Pancreas (tissue), 10 donors: ENCODE measurements at regions not wholly inside any gene's neighbourhood (a gene's known extent, or its start where the extent isn't known, plus 50 kb on each side); places are given as distances from the start of the nearest gene placed in this dataset.

Experiments
- ATAC-seq, 4 donors: fragments of 200-7000 bp; cut with Tn5 transposase; one replicate each; pipeline versions ENCODE4 v1.8.0 to v1.9.1; 2020; ENCODE audit warnings: mild to moderate bottlenecking in 4 of 4, moderate library complexity in 4 of 4
- DNase-seq, 6 donors: peaks; one replicate each; pipeline ENCODE4 v3.0.0-alpha.2; 2020
- FAIRE-seq: peaks from 2 replicates; lab custom pipeline; 2012; peaks lifted over from hg19 to GRCh38; lab: Jason Lieb, UNC
- H3K27ac ChIP-seq, 4 donors: fragments of 200-600 bp; sonication (generic); 1 replicate in 3 of 4; 2 replicates in 1 of 4; pipeline versions ENCODE4 v1.5.0 to v1.8.0; 2020
- H3K27me3 ChIP-seq, 4 donors: fragments of 200-600 bp; one replicate each; pipeline ENCODE4 v1.8.0; 2021
- H3K36me3 ChIP-seq, 3 donors: fragments of 200-600 bp; sonication (generic) in 1 of 3; one replicate each; pipeline versions ENCODE4 v1.5.0 to v1.8.0; 2020 to 2021
- H3K4me1 ChIP-seq, 3 donors: fragments of 200-600 bp; one replicate each; pipeline ENCODE4 v1.8.0; 2021
- H3K4me3 ChIP-seq, 4 donors: fragments of 200-600 bp; sonication (generic) in 2 of 4; one replicate each; pipeline versions ENCODE4 v1.5.0 to v1.8.0; 2020 to 2021
- H3K9me3 ChIP-seq, 4 donors: fragments of 200-600 bp; one replicate each; pipeline ENCODE4 v1.8.0; 2021
- CTCF ChIP-seq, 4 donors: fragments of 200-600 bp; sonication (generic) in 3 of 4; IDR thresholded peaks; one replicate each; pipeline versions ENCODE4 v1.5.0 to v1.8.0; 2021; ENCODE audit warnings: antibody characterized with exemption in 4 of 4
- WGBS, 2 donors: extraction: QIAGEN DNeasy Blood & Tissue Kit; methylation state at CpG; one replicate each; pipeline ENCODE4 v1.1.7; 2013; 5-methylcytosine and 5-hydroxymethylcytosine counted together
- intact Hi-C, 3 donors: fragments of 100-400 bp; cut with DNase I; formaldehyde crosslinking; loops; one replicate each; pipeline versions ENCODE4 v1.11.1 to v1.14.2; 2022
- donor health status: healthy with polysubstance abuse.
- donor health status: DM: no; HTN: no; CAD: no; lungs with moderate emphysema.
- donor health status: DM: no; HTN: no; CAD: no.
- donor health status: control.
- donor health status: control.
- donor health status: Bipolar disorder and iron deficiency.
- donor health status: DM: yes; HTN: yes; CAD: no.
- donor health status: DM: no; HTN: no; CAD: no.
- donor health status: DM: no; HTN: no; CAD: no.
- donor health status: DM: yes; HTN: yes; CAD: no.

GRCh38 chr10:111211241-111211640 lies 134.4 kb downstream of the ADRA2A start:
- no peak for ATAC-seq
- no peaks in the 10 kb centered on the region for H3K9me3 ChIP-seq
- WGBS, 2 donors, result 76 to 79% methylated on average over 3 of the region's 3 CpGs
- H3K27ac ChIP-seq, result no peak overlapping the region
- no peak for DNase-seq
- H3K4me3 ChIP-seq, result no peak overlapping the region
- TF ChIP-seq CTCF (IDR thresholded peaks at IDR 0.05), result no peak
- H3K4me1 ChIP-seq, result no peaks in the 10 kb centered on the region
- no peaks in the 10 kb centered on the region for H3K27me3 ChIP-seq
- intact Hi-C loops, result no loop called here
- FAIRE-seq, result no peak
- H3K36me3 ChIP-seq, result no peaks in the 10 kb centered on the region

- no peaks in the 10 kb centered on the region for H3K4me1 ChIP-seq
- no peak for TF ChIP-seq CTCF (IDR thresholded peaks at IDR 0.05)
- H3K27ac ChIP-seq, result no peak overlapping the region
- no peak overlapping the region for H3K4me3 ChIP-seq
- intact Hi-C loops, result no loop called here
- DNase-seq (no peak), ATAC-seq (no peak), FAIRE-seq (no peak)
- 70 to 92% methylated on average over 3 of the region's 3 CpGs for WGBS, 2 donors
- no peaks in the 10 kb centered on the region for H3K27me3 ChIP-seq
- H3K9me3 ChIP-seq, result no peaks in the 10 kb centered on the region
- no peaks in the 10 kb centered on the region for H3K36me3 ChIP-seq
Observed at GRCh38 chr10:111211706-111212105, 134.9 kb downstream of the ADRA2A start.

DNA sequence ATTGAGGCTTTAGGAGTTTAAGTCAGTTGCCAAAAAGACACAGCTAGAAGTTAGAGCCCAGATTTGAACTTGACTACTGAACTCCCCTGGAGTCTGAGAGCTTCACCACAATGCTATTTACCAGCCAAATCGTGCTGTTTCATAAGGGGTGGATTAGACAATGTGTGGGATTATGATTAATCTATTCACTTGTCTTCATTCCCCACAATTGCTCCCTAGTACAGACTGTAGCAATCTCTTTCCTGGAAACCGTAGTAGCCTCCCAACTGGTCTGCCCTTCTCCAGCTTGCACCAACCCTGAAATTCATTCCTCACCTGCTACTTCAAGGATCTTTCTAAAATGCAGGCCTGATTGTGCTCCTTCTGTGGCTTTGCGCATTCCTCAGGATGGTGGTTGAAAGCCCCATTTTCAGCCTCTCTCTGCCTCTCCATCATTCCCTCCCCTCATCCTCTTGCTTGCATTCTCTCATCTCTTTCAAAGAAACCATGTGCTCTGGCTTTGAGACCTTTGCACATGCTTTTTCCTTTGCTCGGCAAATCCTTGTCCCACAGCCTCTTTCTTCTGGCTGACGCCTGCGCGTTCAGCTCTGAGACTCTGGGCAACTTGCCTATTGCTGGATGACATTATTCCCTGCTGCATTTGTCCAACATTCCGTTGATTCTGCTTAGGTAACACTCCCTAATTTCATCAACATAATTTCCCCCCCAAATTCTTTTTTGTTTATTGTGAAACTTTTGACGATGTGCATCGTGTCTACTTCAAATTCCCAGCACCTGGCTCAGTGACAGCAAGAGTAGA lies 145.1 kb downstream of the ADRA2A start:
- peak in 1 of 4 donors; percentile 65 for ATAC-seq
- Histone ChIP-seq H3K27me3 (no peaks in the 10 kb centered on the region), H3K9me3 (no peaks in the 10 kb centered on the region), H3K36me3 (no peaks in the 10 kb centered on the region), H3K27ac (no peak overlapping the region), H3K4me3 (no peak overlapping the region), H3K4me1 (no peaks in the 10 kb centered on the region)
- FAIRE-seq, result no peak
- intact Hi-C loops, result no loop called here
- DNase-seq, result no peak
- no peak for TF ChIP-seq CTCF (IDR thresholded peaks at IDR 0.05)
- 78 to 83% methylated on average over 10 of the region's 10 CpGs for WGBS, 2 donors

DNA sequence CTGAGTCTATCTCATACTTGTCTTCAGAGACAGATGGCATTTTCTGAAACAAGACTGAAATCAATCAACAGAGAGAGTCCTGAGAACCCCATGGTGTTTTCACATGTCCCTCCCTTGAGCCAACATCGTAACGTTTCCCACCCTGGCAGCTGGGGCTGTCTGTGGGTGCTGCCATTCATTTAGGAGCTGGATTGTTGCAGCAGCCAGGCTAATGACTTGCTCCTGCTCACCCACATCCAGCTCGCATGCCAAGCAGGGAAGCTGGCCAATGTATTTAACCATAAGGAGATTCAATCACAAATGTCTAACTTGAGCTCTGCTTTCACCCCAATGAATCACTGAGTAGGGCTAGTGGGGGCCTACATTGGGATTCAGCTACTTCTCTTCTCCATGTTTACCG lies 146.1 kb downstream of the ADRA2A start:
- FAIRE-seq (no peak), ATAC-seq (no peak), DNase-seq (no peak)
- 76 to 77% methylated on average over 4 of the region's 4 CpGs for WGBS, 2 donors
- intact Hi-C loops, result no loop called here
- Histone ChIP-seq H3K27ac (no peak overlapping the region), H3K36me3 (no peaks in the 10 kb centered on the region), H3K9me3 (no peaks in the 10 kb centered on the region), H3K4me1 (no peaks in the 10 kb centered on the region), H3K4me3 (no peak overlapping the region), H3K27me3 (no peaks in the 10 kb centered on the region)
- TF ChIP-seq CTCF (IDR thresholded peaks at IDR 0.05), result no peak

- H3K4me3 ChIP-seq, result no peak overlapping the region
- no peak for TF ChIP-seq CTCF (IDR thresholded peaks at IDR 0.05)
- no peak for ATAC-seq
- no peaks in the 10 kb centered on the region for H3K36me3 ChIP-seq
- DNase-seq, result no peak
- no peak for FAIRE-seq
- intact Hi-C loops, result no loop called here
- H3K27me3 ChIP-seq, result no peaks in the 10 kb centered on the region
- H3K27ac ChIP-seq, result no peak overlapping the region
- H3K4me1 ChIP-seq, result no peaks in the 10 kb centered on the region
- 29 to 42% methylated on average over 5 of the region's 5 CpGs for WGBS, 2 donors
- H3K9me3 ChIP-seq, result no peaks in the 10 kb centered on the region
Observed at GRCh38 chr10:111231779-111232178, 154.9 kb downstream of the ADRA2A start.
